ENCODE measurements at regions not wholly inside any gene's neighbourhood (a gene's known extent, or its start where the extent isn't known, plus 50 kb on each side); places are given as distances from the start of the nearest gene placed in this dataset.

GRCh38 chr11:98417256-98417755, 603.4 kb upstream of the CNTN5 start:
- TF ChIP-seq EZH2phosphoT487 (IDR thresholded peaks at IDR 0.05) (no peak), CTCF (IDR thresholded peaks at IDR 0.05) (no peak)
